DND-41 (cell line): ENCODE measurements at regions not wholly inside any gene's neighbourhood (a gene's known extent, or its start where the extent isn't known, plus 50 kb on each side); places are given as distances from the start of the nearest gene placed in this dataset.

Source experiments
- CTCF ChIP-seq: IDR thresholded peaks from 2 replicates; pipeline ENCODE4 v1.5.1; 2012; ENCODE audit warnings: borderline replicate concordance, low read length, moderate library complexity, mild to moderate bottlenecking; ENCODE audit not compliant: poor library complexity, severe bottlenecking; ENCODE audit errors: extremely low read depth
- EZH2 ChIP-seq: IDR thresholded peaks from 3 replicates; pipeline ENCODE4 v1.6.1; 2012; ENCODE audit warnings: borderline replicate concordance, low read depth, mild to moderate bottlenecking, moderate library complexity, low read length, inconsistent platforms; ENCODE audit not compliant: severe bottlenecking

DNA sequence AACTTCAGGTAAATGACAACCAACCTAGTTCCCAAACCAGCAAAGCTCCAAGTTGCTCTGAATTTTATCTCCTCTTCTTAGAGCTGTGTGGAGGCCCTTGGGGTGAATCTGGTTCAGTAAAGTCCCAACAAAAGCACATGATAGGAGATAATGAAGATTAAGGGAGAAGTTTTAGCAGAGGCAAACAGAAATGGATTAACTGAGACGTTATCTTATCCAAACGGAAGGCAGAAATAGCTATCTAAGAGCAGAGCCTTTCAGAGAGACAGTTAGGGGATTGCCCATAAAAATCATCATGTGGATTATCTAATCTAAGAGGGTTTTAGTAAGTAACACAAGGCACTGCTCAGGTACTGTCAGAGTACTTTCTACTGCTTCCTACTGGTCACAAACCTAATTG, 183.9 kb upstream of the ZNF618 start:
- no peak for TF ChIP-seq CTCF
- TF ChIP-seq EZH2 = no peak
